Common myeloid progenitor, CD34-positive (primary cell): ENCODE measurements at regions not wholly inside any gene's neighbourhood (a gene's known extent, or its start where the extent isn't known, plus 50 kb on each side); places are given as distances from the start of the nearest gene placed in this dataset.

Source experiments
- CTCF ChIA-PET: fragments of 350-600 bp; sonication (Branson Sonifier 250); formaldehyde crosslinking; loops from one replicate; lab custom pipeline; 2021; ENCODE audit warnings: antibody characterized with exemption; lab: Charles Lee
- POLR2A ChIA-PET: fragments of 350-600 bp; sonication (Branson Sonifier 250); formaldehyde crosslinking; loops from one replicate; lab custom pipeline; 2021; ENCODE audit warnings: antibody characterized with exemption; lab: Charles Lee
- DNase-seq, 3 donors: peaks; one replicate each; pipeline versions ENCODE4 v3.0.0 to v3.0.0-alpha.2; 2013
- H3K27ac ChIP-seq, 2 experiments: 1 replicate in 1 of 2; 2 replicates in 1 of 2; pipeline ENCODE4 v1.7.0; 2013; ENCODE audit warnings: inconsistent platforms in 2 of 2, low read length in 2 of 2, mild to moderate bottlenecking in 2 of 2, low read depth in 1 of 2, moderate library complexity in 1 of 2; ENCODE audit not compliant: severe bottlenecking in 2 of 2, insufficient read depth in 1 of 2, poor library complexity in 1 of 2
- H3K27me3 ChIP-seq, 5 experiments: replicated peaks in 2 of 5; 1 replicate in 3 of 5; 2 replicates in 2 of 5; pipeline versions ENCODE4 v1.6.1 to v1.7.0; 2013; ENCODE audit warnings: low read length in 4 of 5, mild to moderate bottlenecking in 2 of 5, moderate library complexity in 2 of 5, inconsistent platforms in 1 of 5; ENCODE audit not compliant: insufficient read depth in 5 of 5, control insufficient read depth in 4 of 5
- H3K36me3 ChIP-seq, 4 experiments: 1 replicate in 2 of 4; 2 replicates in 2 of 4; pipeline versions ENCODE4 v1.6.1 to v1.7.0; 2013; ENCODE audit warnings: low read length in 3 of 4, control low read depth in 1 of 4, mild to moderate bottlenecking in 1 of 4; ENCODE audit not compliant: control insufficient read depth in 4 of 4, insufficient read depth in 4 of 4
- H3K4me1 ChIP-seq, 4 experiments: 1 replicate in 3 of 4; 2 replicates in 1 of 4; pipeline versions ENCODE4 v1.6.1 to v1.7.1; 2013; ENCODE audit warnings: low read length in 3 of 4, mild to moderate bottlenecking in 3 of 4, control low read depth in 1 of 4, inconsistent platforms in 1 of 4, moderate library complexity in 1 of 4; ENCODE audit not compliant: control insufficient read depth in 4 of 4, insufficient read depth in 4 of 4; ENCODE audit errors: control extremely low read depth in 1 of 4
- H3K4me3 ChIP-seq, 7 experiments: 1 replicate in 4 of 7; 2 replicates in 3 of 7; pipeline versions ENCODE4 v1.5.1 to v1.7.0; 2013; ENCODE audit warnings: mild to moderate bottlenecking in 7 of 7, low read length in 6 of 7, moderate library complexity in 6 of 7, inconsistent platforms in 2 of 7, low read depth in 2 of 7, control low read depth in 1 of 7; ENCODE audit not compliant: insufficient read depth in 4 of 7, control insufficient read depth in 1 of 7; ENCODE audit errors: extremely low read depth in 1 of 7
- H3K9me3 ChIP-seq, 5 experiments: 1 replicate in 4 of 5; 2 replicates in 1 of 5; pipeline versions ENCODE4 v1.6.1 to v1.7.1; 2013; ENCODE audit warnings: low read length in 4 of 5, mild to moderate bottlenecking in 2 of 5, inconsistent platforms in 1 of 5, low read depth in 1 of 5, moderate library complexity in 1 of 5; ENCODE audit not compliant: control insufficient read depth in 4 of 5, insufficient read depth in 2 of 5; ENCODE audit errors: control extremely low read depth in 1 of 5
- WGBS: methylation state at CpG from one replicate; pipeline ENCODE4 v1.1.5; 2013; ENCODE audit not compliant: insufficient coverage; 5-methylcytosine and 5-hydroxymethylcytosine counted together

- POLR2A ChIA-PET: no interaction called here
- CTCF ChIA-PET: no interaction called here
- H3K9me3 ChIP-seq: no peaks in the 10 kb centered on the region
- DNase-seq: no peak
- H3K27me3 ChIP-seq: no peaks in the 10 kb centered on the region
- no peak overlapping the region for H3K27ac ChIP-seq
- H3K4me1 ChIP-seq: no peaks in the 10 kb centered on the region
- H3K36me3 ChIP-seq: no peaks in the 10 kb centered on the region
- H3K4me3 ChIP-seq: no peak overlapping the region
- WGBS: 71% methylated on average over 1 of the region's 4 CpGs
These were observed 123.0 kb upstream of the ARHGAP28 start for GRCh38 chr18:6606411-6607085.

- whole genome bisulfite sequencing: 88% methylated on average over 5 of the region's 6 CpGs
- H3K36me3 ChIP-seq: no peaks in the 10 kb centered on the region
- H3K4me1 ChIP-seq: no peaks in the 10 kb centered on the region
- no peak overlapping the region for H3K4me3 ChIP-seq
- CTCF ChIA-PET: no interaction called here
- H3K9me3 ChIP-seq: no peaks in the 10 kb centered on the region
- POLR2A ChIA-PET: no interaction called here
- no peaks in the 10 kb centered on the region for H3K27me3 ChIP-seq
- DNase-seq: no peak
- no peak overlapping the region for H3K27ac ChIP-seq
These were observed 122.2 kb upstream of the ARHGAP28 start for GRCh38 chr18:6607343-6607742.

- DNase-seq: no peak
These were observed 119.8 kb upstream of the ARHGAP28 start for GRCh38 chr18:6609666-6610264.

GRCh38 chr18:6610466-6610865, 119.0 kb upstream of the ARHGAP28 start:
- WGBS: 70% methylated on average over 3 of the region's 3 CpGs
- Histone ChIP-seq H3K36me3 (no peaks in the 10 kb centered on the region), H3K27ac (no peak overlapping the region), H3K9me3 (no peaks in the 10 kb centered on the region), H3K4me1 (no peaks in the 10 kb centered on the region), H3K4me3 (no peak overlapping the region), H3K27me3 (no peaks in the 10 kb centered on the region)
- ChIA-PET CTCF (no interaction called here), POLR2A (no interaction called here)
- DNase-seq: no peak

More at GRCh38 chr18:6609666-6610264, 119.8 kb upstream of the ARHGAP28 start:
- ChIA-PET POLR2A (no interaction called here), CTCF (no interaction called here)
- 90% methylated on average over 6 of the region's 7 CpGs for WGBS
- Histone ChIP-seq H3K27me3 (no peaks in the 10 kb centered on the region), H3K4me3 (no peak overlapping the region), H3K27ac (no peak overlapping the region), H3K9me3 (no peaks in the 10 kb centered on the region), H3K36me3 (no peaks in the 10 kb centered on the region), H3K4me1 (no peaks in the 10 kb centered on the region)

GRCh38 chr18:6613581-6613980, 115.9 kb upstream of the ARHGAP28 start:
- no peak for DNase-seq
- H3K36me3 ChIP-seq: no peaks in the 10 kb centered on the region
- no peak overlapping the region for H3K4me3 ChIP-seq
- peaks cover 0 to 4% (median 0%) of the 10 kb centered on the region in 5 experiments for H3K9me3 ChIP-seq
- ChIA-PET POLR2A (interaction anchor here (0.6 kb wide), 1 partner anchor 12 kb away, joined by 3 read pairs; no protein-coding TSS in a partner anchor), CTCF (no interaction called here)
- WGBS: no CpG with 5 or more reads among the region's 1 CpG
- no peaks in the 10 kb centered on the region for H3K4me1 ChIP-seq
- H3K27me3 ChIP-seq: no peaks in the 10 kb centered on the region
- no peak overlapping the region for H3K27ac ChIP-seq

GRCh38 chr18:6614952-6615351, 114.6 kb upstream of the ARHGAP28 start:
- Histone ChIP-seq H3K27me3 (no peaks in the 10 kb centered on the region), H3K27ac (no peak overlapping the region), H3K4me3 (no peak overlapping the region), H3K4me1 (no peaks in the 10 kb centered on the region), H3K9me3 (peaks cover 0 to 4% (median 0%) of the 10 kb centered on the region in 5 experiments), H3K36me3 (no peaks in the 10 kb centered on the region)
- 100% methylated on average over 3 of the region's 4 CpGs for WGBS
- no peak for DNase-seq
- ChIA-PET POLR2A (no interaction called here), CTCF (no interaction called here)

GRCh38 chr18:6616981-6617380, 112.5 kb upstream of the ARHGAP28 start:
- Histone ChIP-seq H3K4me1 (no peaks in the 10 kb centered on the region), H3K9me3 (peaks cover 0 to 4% (median 0%) of the 10 kb centered on the region in 5 experiments), H3K27ac (no peak overlapping the region), H3K36me3 (no peaks in the 10 kb centered on the region), H3K27me3 (no peaks in the 10 kb centered on the region), H3K4me3 (no peak overlapping the region)
- CTCF ChIA-PET: no interaction called here
- POLR2A ChIA-PET: no interaction called here
- no peak for DNase-seq
- WGBS: 87% methylated on average over 4 of the region's 4 CpGs
